NB4 (cell line): ENCODE measurements at regions not wholly inside any gene's neighbourhood (a gene's known extent, or its start where the extent isn't known, plus 50 kb on each side); places are given as distances from the start of the nearest gene placed in this dataset.

Experiments
- DNase-seq: peaks from one replicate; pipeline ENCODE4 v3.0.0; 2010; ENCODE audit warnings: low read depth
- H3K4me3 ChIP-seq: one replicate; pipeline ENCODE4 v1.5.1; 2011; ENCODE audit warnings: mild to moderate bottlenecking, low read depth, low read length, moderate library complexity
- CTCF ChIP-seq: IDR thresholded peaks from one replicate; pipeline ENCODE4 v1.5.1; 2012; ENCODE audit warnings: low read depth, low read length
- MYC ChIP-seq: IDR thresholded peaks from 2 replicates; pipeline ENCODE4 v1.6.1; 2011; ENCODE audit warnings: low read depth, low read length
- POLR2A ChIP-seq: IDR thresholded peaks from 2 replicates; pipeline ENCODE4 v1.6.1; 2011; ENCODE audit warnings: mild to moderate bottlenecking; ENCODE audit not compliant: insufficient read length; ENCODE audit errors: extremely low read depth
- TF ChIP-seq, protein P1 (sequence below): IDR thresholded peaks from 2 replicates; pipeline ENCODE4 v1.6.1; 2011; ENCODE audit warnings: low read depth, low read length

- no peak overlapping the region for H3K4me3 ChIP-seq
- DNase-seq = no peak
Measured at GRCh38 chr10:108872854-108873253, 1050.5 kb downstream of the XPNPEP1 start.

DNA sequence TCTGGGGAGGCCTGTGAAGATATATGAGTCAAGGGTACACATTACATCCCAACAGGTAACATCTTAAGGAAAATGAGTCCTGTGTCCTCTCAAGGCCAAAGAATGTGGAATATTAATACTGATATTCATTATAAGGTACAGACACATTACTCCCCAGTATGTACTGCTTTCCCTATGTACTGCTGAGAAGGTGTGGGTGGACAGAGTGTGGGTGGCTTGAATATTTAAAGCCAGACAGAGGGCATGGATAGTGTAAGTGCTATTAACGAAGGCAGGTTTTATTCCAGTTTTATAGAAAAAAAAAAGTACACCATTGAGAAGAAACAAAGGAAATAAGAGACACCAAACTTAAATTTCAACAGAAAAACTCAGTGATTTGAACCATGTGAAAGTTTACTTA, 1054.4 kb downstream of the XPNPEP1 start:
- no peak overlapping the region for H3K4me3 ChIP-seq
- no peak for TF ChIP-seq CTCF
- no peak for TF ChIP-seq MYC
- no peak for TF ChIP-seq POLR2A
- TF ChIP-seq, protein P1, sequence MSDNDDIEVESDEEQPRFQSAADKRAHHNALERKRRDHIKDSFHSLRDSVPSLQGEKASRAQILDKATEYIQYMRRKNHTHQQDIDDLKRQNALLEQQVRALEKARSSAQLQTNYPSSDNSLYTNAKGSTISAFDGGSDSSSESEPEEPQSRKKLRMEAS = no peak
- no peak for DNase-seq

More at GRCh38 chr10:108872854-108873253, 1050.5 kb downstream of the XPNPEP1 start:
- TF ChIP-seq CTCF (no peak), MYC (no peak), POLR2A (no peak)

- DNase-seq = no peak
- no peak for TF ChIP-seq MYC
- TF ChIP-seq, protein P1 = no peak
- TF ChIP-seq CTCF = no peak
- TF ChIP-seq POLR2A = no peak
- H3K4me3 ChIP-seq = no peak overlapping the region
Measured at GRCh38 chr10:108862676-108863350, 1060.5 kb downstream of the XPNPEP1 start.

DNA sequence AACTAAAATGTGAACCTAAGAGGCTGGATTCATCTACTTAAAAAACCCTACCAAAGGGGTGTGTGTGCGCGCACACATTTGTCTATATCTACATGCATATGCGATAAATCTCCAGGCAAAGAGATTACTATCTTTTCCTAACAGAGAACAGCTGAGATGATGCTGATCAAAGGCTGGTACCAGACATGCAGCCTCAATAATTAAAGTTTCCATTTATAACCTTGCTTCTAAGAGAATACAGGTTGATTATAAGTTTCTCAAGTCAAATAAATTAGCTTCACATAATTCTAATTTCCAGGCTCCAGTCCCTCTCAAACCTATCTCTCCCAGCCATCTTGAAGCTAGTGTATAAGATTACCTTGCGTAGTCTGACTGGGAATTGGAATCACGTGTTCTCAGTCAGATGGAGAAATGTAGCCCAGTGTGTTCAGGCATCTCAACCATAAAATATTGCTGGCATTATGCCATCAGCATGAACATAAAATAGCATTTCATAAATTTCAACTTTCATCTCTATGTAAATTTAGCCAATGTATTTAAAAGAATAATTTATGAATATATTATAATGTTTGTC, 1062.0 kb downstream of the XPNPEP1 start:
- no peak for TF ChIP-seq POLR2A
- TF ChIP-seq, protein P1 = no peak
- no peak for DNase-seq
- no peak overlapping the region for H3K4me3 ChIP-seq

DNA sequence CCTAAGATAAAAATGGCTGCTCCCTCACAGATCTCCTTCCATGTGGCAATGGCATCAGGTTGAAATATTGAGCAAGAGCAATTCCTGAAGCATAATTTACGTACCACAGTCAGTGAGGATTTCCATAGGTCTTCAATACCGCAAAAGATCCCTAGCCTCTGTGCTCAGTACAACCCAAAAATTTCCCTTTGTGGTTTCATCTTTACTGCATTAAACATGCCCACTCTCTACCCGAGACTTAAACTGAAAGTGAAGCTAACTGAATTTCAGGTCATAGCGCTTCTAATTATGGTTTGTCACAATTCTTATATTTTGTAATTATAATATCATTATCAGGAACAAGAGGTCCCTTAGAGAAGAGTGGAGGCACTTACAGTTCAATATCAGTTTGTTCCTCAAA, 1071.1 kb downstream of the XPNPEP1 start:
- TF ChIP-seq, protein P1 = no peak
- TF ChIP-seq POLR2A (no peak), CTCF (no peak), MYC (no peak)
- H3K4me3 ChIP-seq = no peak overlapping the region
- no peak for DNase-seq

- peak; percentile 16 for DNase-seq
- TF ChIP-seq, protein P1 = no peak
- no peak for TF ChIP-seq POLR2A
- TF ChIP-seq CTCF = no peak
- TF ChIP-seq MYC = no peak
- H3K4me3 ChIP-seq = no peak overlapping the region
Measured at GRCh38 chr10:108850138-108850854, 1073.0 kb downstream of the XPNPEP1 start.
